DND-41 (cell line): ENCODE measurements at regions not wholly inside any gene's neighbourhood (a gene's known extent, or its start where the extent isn't known, plus 50 kb on each side); places are given as distances from the start of the nearest gene placed in this dataset.

Source experiments
- ATAC-seq: fragments of 200-7000 bp; cut with Tn5 transposase; 3 replicates; pipeline ENCODE4 v1.9.1; 2021; ENCODE audit warnings: low read depth; ENCODE audit not compliant: insufficient read depth
- DNase-seq: peaks from one replicate; pipeline ENCODE4 v3.0.0-alpha.2; 2020
- H2AFZ ChIP-seq: 2 replicates; pipeline ENCODE4 v1.6.0; 2012; ENCODE audit warnings: low read depth, low read length
- H3K27ac ChIP-seq: 2 replicates; pipeline ENCODE4 v1.5.1; 2012; ENCODE audit warnings: low read length, inconsistent platforms
- H3K27me3 ChIP-seq: fragments of 200-600 bp; sonication (generic); 2 replicates; pipeline ENCODE4 v1.6.0; 2012; ENCODE audit warnings: low read length, mild to moderate bottlenecking, inconsistent platforms; ENCODE audit not compliant: insufficient read depth, poor library complexity
- H3K36me3 ChIP-seq: 2 replicates; pipeline ENCODE4 v1.5.1; 2012; ENCODE audit warnings: low read length, inconsistent platforms; ENCODE audit not compliant: insufficient read depth
- H3K4me1 ChIP-seq: 2 replicates; pipeline ENCODE4 v1.5.1; 2012; ENCODE audit warnings: mild to moderate bottlenecking, low read length; ENCODE audit not compliant: insufficient read depth
- H3K4me2 ChIP-seq: 2 replicates; pipeline ENCODE4 v1.6.0; 2012; ENCODE audit warnings: mild to moderate bottlenecking, moderate library complexity, low read length, inconsistent platforms; ENCODE audit not compliant: insufficient read depth
- H3K4me3 ChIP-seq, 2 experiments: fragments of 200-600 bp in 1 of 2; shearing (Covaris generic) in 1 of 2; 2 replicates each; pipeline ENCODE4 v1.5.1; 2012 to 2016; ENCODE audit warnings: inconsistent platforms in 2 of 2, low read length in 2 of 2, mild to moderate bottlenecking in 2 of 2, low read depth in 1 of 2, moderate library complexity in 1 of 2
- H3K79me2 ChIP-seq: 2 replicates; pipeline ENCODE4 v1.6.0; 2012; ENCODE audit warnings: low read length, inconsistent platforms; ENCODE audit not compliant: insufficient read depth
- H3K9ac ChIP-seq: 2 replicates; pipeline ENCODE4 v1.6.0; 2012; ENCODE audit warnings: low read depth, mild to moderate bottlenecking, inconsistent platforms, low read length, moderate library complexity
- H3K9me3 ChIP-seq: 2 replicates; pipeline ENCODE4 v1.5.1; 2012; ENCODE audit warnings: low read length, moderate library complexity, mild to moderate bottlenecking, inconsistent platforms; ENCODE audit not compliant: insufficient read depth, severe bottlenecking
- H4K20me1 ChIP-seq: 2 replicates; pipeline ENCODE4 v1.6.0; 2012; ENCODE audit warnings: low read length; ENCODE audit not compliant: insufficient read depth
- EZH2 ChIP-seq: IDR thresholded peaks from 3 replicates; pipeline ENCODE4 v1.6.1; 2012; ENCODE audit warnings: borderline replicate concordance, low read depth, mild to moderate bottlenecking, moderate library complexity, low read length, inconsistent platforms; ENCODE audit not compliant: severe bottlenecking
- TF ChIP-seq, protein P1 (sequence below): IDR thresholded peaks from 2 replicates; pipeline ENCODE4 v1.5.1; 2012; ENCODE audit warnings: borderline replicate concordance, low read length, moderate library complexity, mild to moderate bottlenecking; ENCODE audit not compliant: poor library complexity, severe bottlenecking; ENCODE audit errors: extremely low read depth

DNA sequence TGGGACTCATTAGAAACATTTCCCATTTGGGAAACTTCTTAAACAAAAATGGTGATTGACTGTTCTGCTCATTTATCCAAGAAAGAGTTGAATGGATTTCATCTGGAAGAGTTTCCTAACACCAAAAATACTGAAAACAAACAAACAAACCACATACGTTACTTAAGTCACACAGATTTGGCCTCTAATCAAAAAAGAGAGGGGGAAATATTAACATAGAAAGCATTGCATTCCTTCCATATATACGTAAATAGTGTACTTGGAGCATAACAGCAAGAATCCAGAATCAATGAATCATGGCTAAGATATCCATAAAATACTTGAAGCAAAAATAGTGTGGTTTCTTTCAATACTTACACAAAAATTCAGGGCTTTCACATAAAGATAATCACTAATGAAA, 189.8 kb upstream of the MAP3K1 start:
- H3K4me3 ChIP-seq, result no peak overlapping the region
- no peak overlapping the region for H3K27ac ChIP-seq
- no peak for ATAC-seq
- no peaks in the 10 kb centered on the region for H3K4me1 ChIP-seq
- no peaks in the 10 kb centered on the region for H3K36me3 ChIP-seq
- H3K27me3 ChIP-seq, result no peaks in the 10 kb centered on the region
- DNase-seq, result no peak
- no peak overlapping the region for H2AFZ ChIP-seq
- no peak overlapping the region for H3K9ac ChIP-seq
- no peak overlapping the region for H3K4me2 ChIP-seq
- no peaks in the 10 kb centered on the region for H3K9me3 ChIP-seq
- TF ChIP-seq, protein P1, sequence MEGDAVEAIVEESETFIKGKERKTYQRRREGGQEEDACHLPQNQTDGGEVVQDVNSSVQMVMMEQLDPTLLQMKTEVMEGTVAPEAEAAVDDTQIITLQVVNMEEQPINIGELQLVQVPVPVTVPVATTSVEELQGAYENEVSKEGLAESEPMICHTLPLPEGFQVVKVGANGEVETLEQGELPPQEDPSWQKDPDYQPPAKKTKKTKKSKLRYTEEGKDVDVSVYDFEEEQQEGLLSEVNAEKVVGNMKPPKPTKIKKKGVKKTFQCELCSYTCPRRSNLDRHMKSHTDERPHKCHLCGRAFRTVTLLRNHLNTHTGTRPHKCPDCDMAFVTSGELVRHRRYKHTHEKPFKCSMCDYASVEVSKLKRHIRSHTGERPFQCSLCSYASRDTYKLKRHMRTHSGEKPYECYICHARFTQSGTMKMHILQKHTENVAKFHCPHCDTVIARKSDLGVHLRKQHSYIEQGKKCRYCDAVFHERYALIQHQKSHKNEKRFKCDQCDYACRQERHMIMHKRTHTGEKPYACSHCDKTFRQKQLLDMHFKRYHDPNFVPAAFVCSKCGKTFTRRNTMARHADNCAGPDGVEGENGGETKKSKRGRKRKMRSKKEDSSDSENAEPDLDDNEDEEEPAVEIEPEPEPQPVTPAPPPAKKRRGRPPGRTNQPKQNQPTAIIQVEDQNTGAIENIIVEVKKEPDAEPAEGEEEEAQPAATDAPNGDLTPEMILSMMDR, result no peak
- TF ChIP-seq EZH2, result no peak
- no peaks in the 10 kb centered on the region for H4K20me1 ChIP-seq
- no peaks in the 10 kb centered on the region for H3K79me2 ChIP-seq

DNA sequence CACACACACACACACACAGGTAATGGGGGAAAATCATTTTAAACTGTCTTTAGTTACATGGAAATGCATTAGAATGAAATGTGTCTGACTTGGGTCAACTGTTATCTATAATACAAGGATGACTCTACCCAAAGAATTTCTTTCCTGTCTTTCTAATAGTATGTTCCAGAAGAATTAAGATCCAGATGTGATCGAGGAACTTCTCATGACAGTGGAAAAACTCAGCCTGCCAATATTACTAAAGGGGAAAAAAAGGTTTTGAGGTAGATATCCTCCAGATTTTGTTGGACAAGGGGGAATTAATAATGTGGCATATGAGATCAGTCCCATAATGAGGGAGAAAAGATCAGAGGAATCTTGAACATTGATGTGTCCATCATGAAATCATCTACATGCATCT, 190.6 kb upstream of the MAP3K1 start:
- H2AFZ ChIP-seq, result no peak overlapping the region
- no peak for TF ChIP-seq EZH2
- TF ChIP-seq, protein P1, result no peak
- no peaks in the 10 kb centered on the region for H3K36me3 ChIP-seq
- H3K9me3 ChIP-seq, result no peaks in the 10 kb centered on the region
- ATAC-seq (no peak), DNase-seq (no peak)
- no peak overlapping the region for H3K9ac ChIP-seq
- H3K79me2 ChIP-seq, result no peaks in the 10 kb centered on the region
- H3K4me1 ChIP-seq, result no peaks in the 10 kb centered on the region
- H4K20me1 ChIP-seq, result no peaks in the 10 kb centered on the region
- H3K27ac ChIP-seq, result no peak overlapping the region
- no peaks in the 10 kb centered on the region for H3K27me3 ChIP-seq
- H3K4me3 ChIP-seq, result no peak overlapping the region
- no peak overlapping the region for H3K4me2 ChIP-seq

DNA sequence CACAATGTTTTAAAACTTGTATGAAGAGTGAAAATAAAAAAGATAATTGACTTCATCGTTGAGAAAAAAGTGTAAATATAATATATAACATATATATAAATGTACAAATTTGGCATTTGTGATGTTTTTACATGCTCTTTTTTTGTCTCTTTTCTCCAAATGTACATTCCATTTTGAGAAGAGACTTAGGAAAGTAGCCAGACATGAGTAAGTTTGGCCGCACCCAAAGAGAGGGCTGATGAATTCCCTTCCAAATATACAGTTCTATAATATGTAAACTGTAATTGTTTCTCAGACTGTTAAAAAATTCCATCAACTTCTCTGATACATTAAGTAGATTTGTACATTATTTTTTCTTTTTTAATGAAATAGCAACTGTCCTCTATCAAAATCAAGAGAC, 193.2 kb upstream of the MAP3K1 start:
- ATAC-seq (no peak), DNase-seq (no peak)
- Histone ChIP-seq H2AFZ (no peak overlapping the region), H3K4me3 (no peak overlapping the region), H3K36me3 (no peaks in the 10 kb centered on the region), H3K4me2 (no peak overlapping the region), H3K9ac (no peak overlapping the region), H3K9me3 (peaks cover 5% of the 10 kb centered on the region), H4K20me1 (no peaks in the 10 kb centered on the region), H3K4me1 (no peaks in the 10 kb centered on the region), H3K79me2 (no peaks in the 10 kb centered on the region), H3K27ac (no peak overlapping the region), H3K27me3 (no peaks in the 10 kb centered on the region)
- TF ChIP-seq, protein P1, result no peak
- TF ChIP-seq EZH2, result no peak

DNA sequence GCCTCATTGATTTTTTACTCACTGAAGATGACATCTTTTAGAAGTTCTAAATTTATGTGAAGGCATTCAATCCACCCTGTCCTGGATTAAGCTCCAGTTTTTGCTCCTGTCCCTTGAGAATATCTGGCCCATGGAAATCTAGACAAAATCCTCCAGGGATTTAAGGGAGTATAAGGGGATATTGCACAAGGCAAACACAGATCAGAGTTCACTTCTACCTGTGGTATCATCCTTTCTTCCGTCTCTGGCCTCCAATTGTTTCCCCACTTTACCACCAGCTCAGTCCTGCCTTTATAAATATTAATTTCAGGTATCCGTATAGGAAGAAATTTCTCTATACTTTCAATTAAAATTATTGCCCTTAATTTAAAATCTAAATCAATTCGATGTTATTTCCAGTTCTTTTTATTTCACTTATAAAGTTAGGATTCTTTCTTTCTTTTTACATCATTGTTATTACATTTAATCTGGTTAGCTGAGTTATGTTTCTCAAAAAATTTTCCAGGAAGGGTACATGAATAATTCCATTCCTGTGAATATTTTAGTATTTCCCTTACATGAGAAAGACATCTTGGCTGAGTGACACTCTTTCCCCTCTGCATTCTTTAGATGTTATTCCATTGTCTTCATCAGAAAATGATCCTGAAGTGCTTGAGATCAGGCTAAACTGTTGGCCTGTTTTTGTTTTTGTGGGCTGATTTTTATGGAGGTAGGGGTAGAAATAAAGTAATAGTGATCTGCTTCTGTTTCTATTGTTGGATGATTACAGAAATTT, 194.3 kb upstream of the MAP3K1 start:
- ATAC-seq (no peak), DNase-seq (no peak)
- Histone ChIP-seq H3K4me3 (no peak overlapping the region), H4K20me1 (no peaks in the 10 kb centered on the region), H3K4me2 (no peak overlapping the region), H3K4me1 (no peaks in the 10 kb centered on the region), H3K9ac (no peak overlapping the region), H3K27ac (no peak overlapping the region), H3K79me2 (no peaks in the 10 kb centered on the region), H3K27me3 (no peaks in the 10 kb centered on the region), H3K36me3 (no peaks in the 10 kb centered on the region), H2AFZ (no peak overlapping the region), H3K9me3 (peaks cover 5% of the 10 kb centered on the region)
- no peak for TF ChIP-seq EZH2
- TF ChIP-seq, protein P1, result no peak
